GM18870 (cell line): ENCODE measurements at regions not wholly inside any gene's neighbourhood (a gene's known extent, or its start where the extent isn't known, plus 50 kb on each side); places are given as distances from the start of the nearest gene placed in this dataset.
"Not testable (repeated sequence)": the region's sequence is repeated elsewhere in the genome, so short reads cannot be mapped to it uniquely, and the experiment has no call there.

Experiments used
- ATAC-seq: cut with Tn5 transposase; IDR thresholded peaks from one replicate; pipeline ENCODE4 v1.9.1; 2021; ENCODE audit warnings: moderate library complexity; ENCODE audit not compliant: unreplicated experiment

- ATAC-seq: no peak
Measured at GRCh38 chr11:21921151-21921550, 271.7 kb upstream of the ANO5 start.

- ATAC-seq: no peak
Measured at GRCh38 chr11:21924262-21924661, 268.6 kb upstream of the ANO5 start.

- ATAC-seq: no peak
Measured at GRCh38 chr11:21927628-21928027, 265.3 kb upstream of the ANO5 start.

GRCh38 chr11:21928847-21929246 is 264.0 kb upstream of the ANO5 start:
- ATAC-seq: no peak

- no peak for ATAC-seq
Measured at GRCh38 chr11:21930408-21930807, 262.5 kb upstream of the ANO5 start.

GRCh38 chr11:21931436-21932101 is 261.3 kb upstream of the ANO5 start:
- ATAC-seq: no peak

- no peak for ATAC-seq
Measured at GRCh38 chr11:21933095-21933494, 259.8 kb upstream of the ANO5 start.

- no peak for ATAC-seq
Measured at GRCh38 chr11:21944577-21944976, 248.3 kb upstream of the ANO5 start.

- ATAC-seq: no peak
Measured at GRCh38 chr11:21948876-21949275, 244.0 kb upstream of the ANO5 start.

- ATAC-seq: no peak
Measured at GRCh38 chr11:21949763-21950413, 243.0 kb upstream of the ANO5 start.

- ATAC-seq: no peak
Measured at GRCh38 chr11:21963013-21963412, 229.9 kb upstream of the ANO5 start.

GRCh38 chr11:21965221-21965620 is 227.7 kb upstream of the ANO5 start:
- no peak for ATAC-seq

GRCh38 chr11:21968702-21969101 is 224.2 kb upstream of the ANO5 start:
- ATAC-seq: no peak

GRCh38 chr11:21969841-21970240 is 223.0 kb upstream of the ANO5 start:
- no peak for ATAC-seq

GRCh38 chr11:21975242-21975641 is 217.6 kb upstream of the ANO5 start:
- no peak for ATAC-seq

- ATAC-seq: no peak
Measured at GRCh38 chr11:21976210-21976609, 216.7 kb upstream of the ANO5 start.

- no peak for ATAC-seq
Measured at GRCh38 chr11:21983431-21983830, 209.5 kb upstream of the ANO5 start.

GRCh38 chr11:21986361-21986760 is 206.5 kb upstream of the ANO5 start:
- ATAC-seq: no peak

GRCh38 chr11:21987261-21987660 is 205.6 kb upstream of the ANO5 start:
- no peak for ATAC-seq

- ATAC-seq: no peak
Measured at GRCh38 chr11:21988477-21988876, 204.4 kb upstream of the ANO5 start.

GRCh38 chr11:22001803-22002202 is 191.1 kb upstream of the ANO5 start:
- ATAC-seq: not testable (repeated sequence)

GRCh38 chr11:22006901-22007300 is 186.0 kb upstream of the ANO5 start:
- ATAC-seq: no peak

GRCh38 chr11:22031791-22032190 is 161.1 kb upstream of the ANO5 start:
- no peak for ATAC-seq
